Cardiac fibroblast (primary cell): ENCODE measurements at regions not wholly inside any gene's neighbourhood (a gene's known extent, or its start where the extent isn't known, plus 50 kb on each side); places are given as distances from the start of the nearest gene placed in this dataset.
A peak's percentile ranks its signal among the peaks of the same experiment; 100 is the strongest.
"Not testable (repeated sequence)": the region's sequence is repeated elsewhere in the genome, so short reads cannot be mapped to it uniquely, and the experiment has no call there.

Source experiments
- DNase-seq, 2 donors: peaks; one replicate each; pipeline versions ENCODE4 v3.0.0 to v3.0.0-alpha.2; 2010; ENCODE audit warnings: low read depth in 2 of 2
- H3K4me3 ChIP-seq, 2 donors: replicated peaks in 1 of 2; 1 replicate in 1 of 2; 2 replicates in 1 of 2; pipeline ENCODE4 v1.5.1; 2011; ENCODE audit warnings: low read depth in 2 of 2, low read length in 2 of 2, mild to moderate bottlenecking in 2 of 2, moderate library complexity in 1 of 2
- TF ChIP-seq, protein P1 (sequence below): IDR thresholded peaks from one replicate; pipeline ENCODE4 v1.5.1; 2011; ENCODE audit warnings: low read depth, mild to moderate bottlenecking, low read length, inconsistent platforms

DNA sequence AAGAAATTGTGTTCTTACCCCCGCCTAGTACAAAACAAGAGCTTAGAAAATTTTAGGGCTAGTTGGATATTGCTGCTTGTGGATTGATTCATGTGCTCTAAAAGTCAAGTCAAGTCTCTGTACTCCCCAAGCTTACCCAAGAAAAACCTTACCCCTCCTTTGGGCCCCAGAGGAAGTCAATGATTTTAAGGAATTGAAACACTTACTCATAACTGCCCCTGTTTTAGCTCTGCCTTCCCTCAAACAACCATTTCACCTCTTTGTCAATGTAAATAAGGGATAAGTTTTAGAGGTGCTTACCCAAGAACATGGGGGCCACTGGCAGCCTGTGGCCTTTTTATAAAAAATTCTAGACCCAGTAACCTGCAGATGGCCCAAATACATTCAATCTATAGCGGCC lies 136.6 kb upstream of the RMP24 start:
- TF ChIP-seq, protein P1, sequence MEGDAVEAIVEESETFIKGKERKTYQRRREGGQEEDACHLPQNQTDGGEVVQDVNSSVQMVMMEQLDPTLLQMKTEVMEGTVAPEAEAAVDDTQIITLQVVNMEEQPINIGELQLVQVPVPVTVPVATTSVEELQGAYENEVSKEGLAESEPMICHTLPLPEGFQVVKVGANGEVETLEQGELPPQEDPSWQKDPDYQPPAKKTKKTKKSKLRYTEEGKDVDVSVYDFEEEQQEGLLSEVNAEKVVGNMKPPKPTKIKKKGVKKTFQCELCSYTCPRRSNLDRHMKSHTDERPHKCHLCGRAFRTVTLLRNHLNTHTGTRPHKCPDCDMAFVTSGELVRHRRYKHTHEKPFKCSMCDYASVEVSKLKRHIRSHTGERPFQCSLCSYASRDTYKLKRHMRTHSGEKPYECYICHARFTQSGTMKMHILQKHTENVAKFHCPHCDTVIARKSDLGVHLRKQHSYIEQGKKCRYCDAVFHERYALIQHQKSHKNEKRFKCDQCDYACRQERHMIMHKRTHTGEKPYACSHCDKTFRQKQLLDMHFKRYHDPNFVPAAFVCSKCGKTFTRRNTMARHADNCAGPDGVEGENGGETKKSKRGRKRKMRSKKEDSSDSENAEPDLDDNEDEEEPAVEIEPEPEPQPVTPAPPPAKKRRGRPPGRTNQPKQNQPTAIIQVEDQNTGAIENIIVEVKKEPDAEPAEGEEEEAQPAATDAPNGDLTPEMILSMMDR, result no peak
- no peak for DNase-seq
- H3K4me3 ChIP-seq, result no peak overlapping the region

DNA sequence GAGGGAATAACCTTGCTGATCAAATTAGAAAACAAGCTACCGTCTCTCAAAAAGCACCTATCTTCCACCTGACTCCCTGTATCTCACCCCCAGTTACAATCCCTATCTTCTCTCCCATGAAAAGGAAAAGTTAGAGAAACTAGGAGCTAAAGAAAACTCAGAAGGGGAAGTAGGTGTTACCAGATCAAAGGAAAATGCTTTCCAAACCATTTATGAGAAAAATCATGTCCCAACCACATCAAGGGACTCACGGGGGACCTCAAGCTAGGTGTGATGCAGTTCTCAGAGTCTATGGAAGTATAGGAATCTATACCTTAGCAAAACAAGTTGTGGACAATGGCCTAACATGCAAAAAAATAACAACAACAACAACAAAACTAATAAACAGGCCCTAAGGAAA lies 135.5 kb upstream of the RMP24 start:
- no peak for DNase-seq

DNA sequence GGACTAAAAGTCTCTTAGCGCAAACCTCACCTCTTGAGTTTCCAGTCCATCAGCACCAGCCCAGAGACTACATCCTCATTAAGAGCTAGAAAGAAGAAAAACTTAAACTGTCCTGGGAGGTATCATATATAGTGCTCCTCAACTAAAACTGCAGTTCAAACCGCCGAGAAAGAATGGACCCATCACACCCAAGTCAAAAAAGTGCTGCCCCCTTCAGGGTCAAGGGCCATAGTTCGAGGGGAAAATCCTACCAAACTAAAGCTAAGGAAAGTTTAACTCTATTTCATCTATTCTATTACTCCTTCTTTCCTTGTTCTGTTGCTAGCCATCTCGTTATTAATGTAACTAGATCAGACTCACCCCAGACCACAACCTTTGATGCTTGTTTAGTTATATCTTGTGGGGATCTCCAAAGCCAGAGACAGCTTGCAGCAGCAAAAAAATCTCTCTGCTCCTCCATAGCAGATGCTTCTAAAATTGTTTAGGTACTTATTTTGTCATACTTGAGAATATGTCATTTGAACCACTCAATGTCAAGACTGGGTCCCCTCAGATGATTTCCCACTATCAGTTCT lies 134.5 kb upstream of the RMP24 start:
- TF ChIP-seq, protein P1, result no peak
- H3K4me3 ChIP-seq, result no peak overlapping the region
- no peak for DNase-seq

More for the DNA sequence above, 135.5 kb upstream of the RMP24 start:
- TF ChIP-seq, protein P1, result no peak
- no peak overlapping the region for H3K4me3 ChIP-seq

DNA sequence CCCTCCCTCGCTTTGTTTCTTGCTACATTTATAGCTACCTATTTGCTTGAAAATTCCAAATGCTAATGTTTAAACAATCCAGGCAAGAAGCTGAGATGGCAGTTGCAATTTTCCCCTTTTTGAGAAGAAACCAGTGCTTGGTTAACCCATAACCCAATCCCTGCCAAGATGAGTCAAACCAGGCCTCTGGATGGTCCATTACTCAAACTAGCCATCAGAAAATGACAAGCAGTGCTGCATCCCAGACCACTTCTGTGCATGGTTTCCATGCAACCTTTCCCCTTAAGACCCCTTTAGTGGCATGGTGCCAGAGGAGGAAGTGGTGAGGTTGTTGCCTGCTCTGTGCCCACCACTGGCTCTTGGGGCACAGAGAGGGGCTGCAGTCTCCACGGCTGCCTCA lies 131.2 kb upstream of the RMP24 start:
- no peak overlapping the region for H3K4me3 ChIP-seq
- TF ChIP-seq, protein P1, result no peak
- DNase-seq, result no peak

DNA sequence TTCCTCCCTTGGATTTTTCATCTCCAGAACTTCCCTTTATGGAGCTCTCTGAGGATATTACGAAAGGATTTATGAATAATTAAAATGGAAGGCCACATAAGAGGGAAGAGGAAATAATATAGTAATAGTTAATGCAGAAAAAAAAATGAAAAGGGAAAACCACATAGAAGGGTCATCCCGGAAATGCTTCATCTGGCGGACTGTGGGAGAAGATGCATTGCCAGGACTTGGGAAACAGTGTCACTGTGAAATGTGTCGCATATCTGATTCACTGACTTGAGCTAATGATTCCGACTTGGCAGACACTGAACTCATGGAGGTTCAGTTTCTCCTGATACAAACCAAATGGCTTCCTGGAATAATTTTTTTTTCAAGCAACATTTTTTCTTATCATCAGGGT lies 129.9 kb upstream of the RMP24 start:
- peak in 1 of 2 donors; percentile 43 for DNase-seq
- H3K4me3 ChIP-seq, result no peak overlapping the region
- TF ChIP-seq, protein P1, result no peak

DNA sequence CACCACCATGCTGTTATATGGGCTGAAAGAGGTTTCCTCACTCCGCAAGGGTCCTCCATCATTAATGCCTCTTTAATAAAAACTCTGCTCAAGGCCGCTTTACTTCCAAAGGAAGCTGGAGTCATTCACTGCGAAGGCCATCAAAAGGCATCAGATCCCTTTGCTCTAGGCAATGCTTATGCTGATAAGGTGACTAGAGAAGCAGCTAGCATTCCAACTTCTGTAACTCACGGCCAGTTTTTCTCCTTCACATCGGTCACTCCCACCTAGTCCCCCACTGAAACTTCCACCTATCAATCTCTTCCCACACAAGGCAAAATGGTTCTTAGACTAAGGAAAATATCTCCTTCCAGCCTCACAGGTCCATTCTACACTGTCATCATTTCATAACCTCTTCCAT lies 124.2 kb upstream of the RMP24 start:
- not testable (repeated sequence) for H3K4me3 ChIP-seq, DNase-seq

DNA sequence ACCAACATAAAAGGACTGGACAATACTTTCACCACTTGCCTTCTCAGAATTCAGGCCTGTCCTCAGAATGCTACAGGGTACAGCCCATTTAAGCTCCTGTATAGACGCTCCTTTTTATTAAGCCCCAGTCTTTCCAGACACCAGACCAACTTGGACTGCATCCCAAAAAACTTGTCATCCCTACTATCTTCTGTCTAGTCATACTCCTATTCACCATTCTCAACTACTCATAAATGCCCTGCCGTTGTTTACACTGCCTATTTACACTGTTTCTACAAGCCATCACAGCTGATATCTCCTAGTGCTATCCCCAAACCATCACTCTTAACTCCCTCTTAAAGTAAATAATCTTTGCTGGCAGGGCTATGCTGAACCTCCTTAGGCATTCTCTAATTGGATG lies 123.2 kb upstream of the RMP24 start:
- DNase-seq, result peak in 1 of 2 donors; percentile 56

DNA sequence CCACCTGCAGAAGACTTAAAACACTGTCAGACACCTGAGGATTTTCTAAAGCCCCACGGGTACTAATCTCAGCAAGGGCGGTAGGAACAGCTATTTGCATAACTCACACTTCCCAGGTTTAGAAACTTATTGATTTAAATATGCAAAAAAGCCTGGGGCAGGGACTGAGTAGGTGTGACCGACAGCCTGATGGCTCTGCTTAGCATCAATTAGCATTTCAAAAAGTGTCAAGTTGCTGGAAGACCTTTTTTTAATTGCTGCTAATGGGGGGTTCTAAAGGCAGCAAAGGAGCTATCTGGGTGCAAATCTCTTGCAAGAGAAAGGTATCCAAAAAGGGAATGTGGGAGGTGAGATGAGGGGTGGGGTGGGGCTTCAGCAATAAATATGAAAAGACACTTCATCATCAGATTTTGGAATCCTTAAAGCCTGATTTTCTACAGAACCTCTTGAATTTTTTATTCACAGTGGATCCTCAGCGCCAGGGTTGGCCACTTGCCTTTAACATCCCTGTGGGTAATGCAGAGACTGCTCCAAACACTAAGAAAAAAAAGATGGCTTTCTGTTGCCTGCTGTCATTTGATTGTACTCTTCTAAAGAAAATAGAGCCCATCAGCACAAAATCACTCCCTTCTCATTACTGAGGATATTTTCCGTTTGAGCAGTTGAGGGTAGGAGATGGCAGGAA lies 121.1 kb upstream of the RMP24 start:
- DNase-seq, result no peak
- H3K4me3 ChIP-seq, result no peak overlapping the region
- TF ChIP-seq, protein P1, result no peak

More for the DNA sequence above, 123.2 kb upstream of the RMP24 start:
- not testable (repeated sequence) for H3K4me3 ChIP-seq
